Peyer's patch (tissue), 4 donors: ENCODE measurements at regions not wholly inside any gene's neighbourhood (a gene's known extent, or its start where the extent isn't known, plus 50 kb on each side); places are given as distances from the start of the nearest gene placed in this dataset.

Experiments
- POLR2A ChIP-seq, 2 donors: fragments of 450-650 bp; IDR thresholded peaks; one replicate each; pipeline ENCODE4 v1.5.1; 2017; ENCODE audit warnings: antibody characterized with exemption in 2 of 2, mild to moderate bottlenecking in 2 of 2, moderate library complexity in 2 of 2
- TF ChIP-seq, protein P1 (sequence below), 6 experiments: fragments of 450-650 bp in 4 of 6; fragments of 200-600 bp in 2 of 6; sonication (generic) in 1 of 6; IDR thresholded peaks; one replicate each; pipeline ENCODE4 v1.5.1; 2017 to 2019; ENCODE audit warnings: antibody characterized with exemption in 6 of 6, mild to moderate bottlenecking in 3 of 6, moderate library complexity in 1 of 6

DNA sequence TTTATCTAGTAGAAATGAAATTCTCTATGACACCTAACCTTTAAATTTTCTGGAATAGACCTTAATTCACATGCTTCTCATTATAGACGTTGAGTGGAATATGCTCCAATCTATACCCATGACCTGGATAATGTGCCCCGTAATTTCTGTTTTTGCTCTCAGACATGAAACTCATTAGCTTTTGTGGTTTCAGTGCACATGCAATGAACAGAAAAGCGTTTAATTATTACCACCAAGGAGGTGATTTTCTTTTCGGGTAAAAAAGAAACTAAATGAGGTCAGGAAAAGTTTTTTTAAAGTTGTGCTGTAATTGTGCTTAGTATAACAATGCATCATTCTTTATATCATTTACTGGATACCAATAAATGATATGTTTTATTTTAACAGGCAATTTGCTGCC, 1703.9 kb upstream of the TENM3 start:
- no peak for TF ChIP-seq POLR2A (IDR thresholded peaks at IDR 0.05)
- TF ChIP-seq, protein P1, sequence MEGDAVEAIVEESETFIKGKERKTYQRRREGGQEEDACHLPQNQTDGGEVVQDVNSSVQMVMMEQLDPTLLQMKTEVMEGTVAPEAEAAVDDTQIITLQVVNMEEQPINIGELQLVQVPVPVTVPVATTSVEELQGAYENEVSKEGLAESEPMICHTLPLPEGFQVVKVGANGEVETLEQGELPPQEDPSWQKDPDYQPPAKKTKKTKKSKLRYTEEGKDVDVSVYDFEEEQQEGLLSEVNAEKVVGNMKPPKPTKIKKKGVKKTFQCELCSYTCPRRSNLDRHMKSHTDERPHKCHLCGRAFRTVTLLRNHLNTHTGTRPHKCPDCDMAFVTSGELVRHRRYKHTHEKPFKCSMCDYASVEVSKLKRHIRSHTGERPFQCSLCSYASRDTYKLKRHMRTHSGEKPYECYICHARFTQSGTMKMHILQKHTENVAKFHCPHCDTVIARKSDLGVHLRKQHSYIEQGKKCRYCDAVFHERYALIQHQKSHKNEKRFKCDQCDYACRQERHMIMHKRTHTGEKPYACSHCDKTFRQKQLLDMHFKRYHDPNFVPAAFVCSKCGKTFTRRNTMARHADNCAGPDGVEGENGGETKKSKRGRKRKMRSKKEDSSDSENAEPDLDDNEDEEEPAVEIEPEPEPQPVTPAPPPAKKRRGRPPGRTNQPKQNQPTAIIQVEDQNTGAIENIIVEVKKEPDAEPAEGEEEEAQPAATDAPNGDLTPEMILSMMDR (IDR thresholded peaks at IDR 0.05): no peak
